ENCODE measurements at regions not wholly inside any gene's neighbourhood (a gene's known extent, or its start where the extent isn't known, plus 50 kb on each side); places are given as distances from the start of the nearest gene placed in this dataset.

- BruUV-seq (replicated peaks): no TSS peak
- Histone ChIP-seq H3K36me3 (replicated peaks in 1 of 2; ENCODE audit: control insufficient read depth in 1 of 2, insufficient read depth in 2 of 2, low read length in 2 of 2) (no peaks in the 10 kb centered on the region), H3K27me3 (ENCODE audit: control insufficient read depth in 1 of 2, insufficient read depth in 2 of 2, low read length in 2 of 2) (no peaks in the 10 kb centered on the region), H4K20me1 (ENCODE audit: insufficient read depth, low read length) (no peaks in the 10 kb centered on the region), H3K9me3 (ENCODE audit: low read length) (no peaks in the 10 kb centered on the region; the same call in 1 of the 2 replicates), H3K27ac (ENCODE audit: extremely low read length, insufficient read depth, low read length) (no peak overlapping the region), H3K4me1 (ENCODE audit: insufficient read depth, low read length) (no peaks in the 10 kb centered on the region), H2AFZ (ENCODE audit: low read length) (no peak overlapping the region), H3K4me2 (ENCODE audit: low read depth, low read length) (no peak overlapping the region), H3K4me3 (replicated peaks in 1 of 3; ENCODE audit: insufficient read depth in 1 of 3, low read depth in 2 of 3, low read length in 3 of 3) (no peak overlapping the region), H3K9ac (ENCODE audit: insufficient read depth, low read depth, low read length) (no peak overlapping the region), H3K79me2 (ENCODE audit: insufficient read depth, low read length) (no peaks in the 10 kb centered on the region)
- CTCF ChIA-PET (ENCODE audit: low intra/inter-chr PET ratio, low total read pairs): no interaction called here
- POLR2A ChIA-PET: no interaction called here
- TF ChIP-seq STAT5B (CRISPR knock-in tag; IDR thresholded peaks at IDR 0.05) (no peak), HIVEP1 (CRISPR knock-in tag; IDR thresholded peaks at IDR 0.05) (no peak), MNT (IDR thresholded peaks at IDR 0.05) (no peak), ZBTB7B (CRISPR knock-in tag; IDR thresholded peaks at IDR 0.05) (no peak), CAMTA2 (CRISPR knock-in tag; IDR thresholded peaks at IDR 0.05; ENCODE audit: borderline replicate concordance) (no peak), ZNF552 (CRISPR knock-in tag; IDR thresholded peaks at IDR 0.05; ENCODE audit: borderline replicate concordance) (no peak), NCOR1 (IDR thresholded peaks at IDR 0.05; ENCODE audit: borderline replicate concordance, low read length) (no peak), BRD4 (CRISPR knock-in tag; IDR thresholded peaks at IDR 0.05) (no peak), SNAI1 (CRISPR knock-in tag; IDR thresholded peaks at IDR 0.05; ENCODE audit: borderline replicate concordance) (no peak), ETS1 (CRISPR knock-in tag; IDR thresholded peaks at IDR 0.05) (no peak), ZNF383 (CRISPR knock-in tag; IDR thresholded peaks at IDR 0.05; ENCODE audit: borderline replicate concordance) (no peak), CCDC6 (CRISPR knock-in tag; IDR thresholded peaks at IDR 0.05) (no peak)
- DNase-seq (ENCODE audit: low spot score) (no peak), ATAC-seq (no peak), FAIRE-seq (no peak)
- in situ Hi-C loops (cut with HindIII; ENCODE audit: extremely low pct_ligation_motif_present, low pct_unique_long_range_greater_than_20kb) (no loop called here), intact Hi-C loops (cut with micrococcal nuclease; ENCODE audit: unreplicated experiment) (no loop called here)
- 0% methylated on average over 1 of the region's 1 CpG for WGBS (ENCODE audit: low lambda C conversion rate)
Measured at GRCh38 chr1:104856518-104856917, 1106.8 kb downstream of the AMY1C start.
